Endodermal cell (in vitro differentiated cells): ENCODE measurements at regions not wholly inside any gene's neighbourhood (a gene's known extent, or its start where the extent isn't known, plus 50 kb on each side); places are given as distances from the start of the nearest gene placed in this dataset.

ENCODE experiments used
- DNase-seq: peaks from one replicate; pipeline ENCODE4 v3.0.0-alpha.2; 2017
- H3K27ac ChIP-seq: 2 replicates; pipeline ENCODE4 v1.5.1; 2013; ENCODE audit warnings: mild to moderate bottlenecking, low read depth, low read length, moderate library complexity
- H3K27me3 ChIP-seq: 2 replicates; pipeline ENCODE4 v1.6.1; 2013; ENCODE audit warnings: mild to moderate bottlenecking, low read length, moderate library complexity; ENCODE audit not compliant: insufficient read depth, control insufficient read depth, poor library complexity, severe bottlenecking
- H3K36me3 ChIP-seq: 2 replicates; pipeline ENCODE4 v1.7.0; 2013; ENCODE audit warnings: mild to moderate bottlenecking, low read length, moderate library complexity; ENCODE audit not compliant: control insufficient read depth, insufficient read depth
- H3K4me1 ChIP-seq: one replicate; pipeline ENCODE4 v1.7.0; 2013; ENCODE audit warnings: low read length; ENCODE audit not compliant: control insufficient read depth, insufficient read depth
- H3K4me3 ChIP-seq: 2 replicates; pipeline ENCODE4 v1.5.1; 2013; ENCODE audit warnings: mild to moderate bottlenecking, low read length, moderate library complexity
- H3K9ac ChIP-seq: 2 replicates; pipeline ENCODE4 v1.6.1; 2013; ENCODE audit warnings: mild to moderate bottlenecking, low read length, moderate library complexity; ENCODE audit not compliant: poor library complexity, severe bottlenecking; ENCODE audit errors: extremely low read depth
- H3K9me3 ChIP-seq: 2 replicates; pipeline ENCODE4 v1.6.1; 2013; ENCODE audit warnings: mild to moderate bottlenecking, low read length, moderate library complexity; ENCODE audit not compliant: control insufficient read depth
- H3K27ac Mint-ChIP-seq: 2 replicates; pipeline ENCODE4 v1.8.0; 2020; ENCODE audit warnings: mixed read lengths
- H3K27me3 Mint-ChIP-seq: 2 replicates; pipeline ENCODE4 v1.8.0; 2021; ENCODE audit warnings: mild to moderate bottlenecking, mixed read lengths; ENCODE audit not compliant: insufficient read depth
- H3K36me3 Mint-ChIP-seq: 2 replicates; pipeline ENCODE4 v1.8.0; 2020; ENCODE audit warnings: low read depth, mixed read lengths
- H3K4me1 Mint-ChIP-seq: 2 replicates; pipeline ENCODE4 v1.8.0; 2020; ENCODE audit warnings: mixed read lengths
- H3K4me3 Mint-ChIP-seq: 2 replicates; pipeline ENCODE4 v1.8.0; 2020; ENCODE audit warnings: mild to moderate bottlenecking, moderate library complexity, mixed read lengths
- H3K9me3 Mint-ChIP-seq: 2 replicates; pipeline ENCODE4 v1.8.0; 2020; ENCODE audit warnings: mild to moderate bottlenecking, mixed read lengths
- CTCF ChIP-seq: fragments of 200-600 bp; sonication (generic); conservative IDR thresholded peaks from 2 replicates; pipeline ENCODE4 v1.5.0; 2021; ENCODE audit warnings: antibody characterized with exemption, mild to moderate bottlenecking
- WGBS, 2 experiments: methylation state at CpG; one replicate each; pipeline versions ENCODE4 v1.1.5 to v1.1.7; 2013; ENCODE audit warnings: missing lambda C conversion rate in 2 of 2, mixed read lengths in 1 of 2; ENCODE audit not compliant: insufficient coverage in 1 of 2, insufficient read length in 1 of 2; 5-methylcytosine and 5-hydroxymethylcytosine counted together

GRCh38 chr10:9103301-9103700, 1048.8 kb downstream of the GATA3 start:
- Histone ChIP-seq H3K9ac (no peak overlapping the region), H3K4me1 (no peaks in the 10 kb centered on the region), H3K4me3 (no peak overlapping the region), H3K36me3 (no peaks in the 10 kb centered on the region), H3K27me3 (peaks cover 81% of the 10 kb centered on the region), H3K9me3 (no peaks in the 10 kb centered on the region), H3K27ac (no peak overlapping the region)
- H3K27ac Mint-ChIP-seq: no peak overlapping the region
- TF ChIP-seq CTCF: no peak
- H3K27me3 Mint-ChIP-seq: peaks cover 82% of the 10 kb centered on the region
- no peaks in the 10 kb centered on the region for H3K36me3 Mint-ChIP-seq
- DNase-seq: no peak
- 72 to 75% methylated on average over 2 to 4 of the region's 4 CpGs for WGBS, 2 experiments
- no peak overlapping the region for H3K4me3 Mint-ChIP-seq
- H3K4me1 Mint-ChIP-seq: peaks cover 5% of the 10 kb centered on the region
- no peaks in the 10 kb centered on the region for H3K9me3 Mint-ChIP-seq

- H3K4me3 Mint-ChIP-seq: no peak overlapping the region
- Histone ChIP-seq H3K36me3 (no peaks in the 10 kb centered on the region), H3K4me1 (no peaks in the 10 kb centered on the region), H3K27ac (no peak overlapping the region), H3K4me3 (no peak overlapping the region), H3K27me3 (peaks cover 31% of the 10 kb centered on the region), H3K9me3 (no peaks in the 10 kb centered on the region), H3K9ac (no peak overlapping the region)
- no peaks in the 10 kb centered on the region for H3K36me3 Mint-ChIP-seq
- WGBS, 2 experiments: 60 to 65% methylated on average over 2 to 4 of the region's 4 CpGs
- no peak for DNase-seq
- no peaks in the 10 kb centered on the region for H3K9me3 Mint-ChIP-seq
- H3K27me3 Mint-ChIP-seq: peaks cover 42% of the 10 kb centered on the region
- no peaks in the 10 kb centered on the region for H3K4me1 Mint-ChIP-seq
- H3K27ac Mint-ChIP-seq: no peak overlapping the region
- no peak for TF ChIP-seq CTCF
Measured at GRCh38 chr10:9111976-9112375, 1057.5 kb downstream of the GATA3 start.

GRCh38 chr10:9126728-9127127, 1072.2 kb downstream of the GATA3 start:
- no peaks in the 10 kb centered on the region for H3K4me1 Mint-ChIP-seq

More at GRCh38 chr10:9126728-9127127, 1072.2 kb downstream of the GATA3 start:
- H3K36me3 ChIP-seq: no peaks in the 10 kb centered on the region
- H3K4me3 ChIP-seq: no peak overlapping the region
- no peaks in the 10 kb centered on the region for H3K36me3 Mint-ChIP-seq
- no peaks in the 10 kb centered on the region for H3K4me1 ChIP-seq
- no peak overlapping the region for H3K27ac Mint-ChIP-seq
- H3K9ac ChIP-seq: no peak overlapping the region
- peaks cover 14% of the 10 kb centered on the region for H3K27me3 Mint-ChIP-seq
- peaks cover 19% of the 10 kb centered on the region for H3K27me3 ChIP-seq
- no peak for DNase-seq
- H3K9me3 ChIP-seq: no peaks in the 10 kb centered on the region
- no peak overlapping the region for H3K4me3 Mint-ChIP-seq
- no peak for TF ChIP-seq CTCF
- H3K27ac ChIP-seq: no peak overlapping the region
- no peaks in the 10 kb centered on the region for H3K9me3 Mint-ChIP-seq
- WGBS, 2 experiments: 79 to 90% methylated on average over 2 to 4 of the region's 4 CpGs
